ENCODE measurements at regions not wholly inside any gene's neighbourhood (a gene's known extent, or its start where the extent isn't known, plus 50 kb on each side); places are given as distances from the start of the nearest gene placed in this dataset.
A peak's percentile ranks its signal among the peaks of the same experiment; 100 is the strongest.

DNA sequence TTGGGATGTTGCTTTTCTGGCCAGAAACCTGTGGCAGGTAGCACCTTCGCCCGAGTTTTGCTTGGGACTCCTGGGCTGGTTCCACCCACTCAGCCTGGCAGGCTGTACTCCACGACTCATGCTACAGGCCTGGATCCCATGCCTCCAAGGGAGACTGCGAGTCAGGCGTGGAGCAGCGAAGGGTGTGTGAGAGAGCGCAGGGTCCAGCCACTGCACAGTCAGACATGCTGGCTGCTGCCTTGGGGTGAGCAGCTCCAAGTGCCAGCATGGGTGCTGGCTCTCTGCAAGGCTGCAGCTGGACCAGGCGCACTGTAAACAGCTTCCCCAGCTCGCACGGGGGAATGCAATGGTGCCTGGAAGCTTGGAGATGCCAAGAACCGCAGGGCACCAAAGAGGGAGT, 249.6 kb upstream of the EDIL3 start:
- ATAC-seq (ENCODE audit: insufficient read depth, low read depth) (no peak), DNase-seq (no peak)
- H3K4me1 ChIP-seq (ENCODE audit: insufficient read depth, low read length), result no peaks in the 10 kb centered on the region
- no peak overlapping the region for H3K4me3 ChIP-seq (ENCODE audit: low read depth in 1 of 2, low read length in 2 of 2)
- H3K27ac ChIP-seq (ENCODE audit: low read length), result no peak overlapping the region
- H3K36me3 ChIP-seq (ENCODE audit: insufficient read depth, low read length), result no peaks in the 10 kb centered on the region
- TF ChIP-seq EZH2 (IDR thresholded peaks at IDR 0.05; ENCODE audit: borderline replicate concordance, low read depth, low read length, severe bottlenecking), result no peak
- TF ChIP-seq, protein P1, sequence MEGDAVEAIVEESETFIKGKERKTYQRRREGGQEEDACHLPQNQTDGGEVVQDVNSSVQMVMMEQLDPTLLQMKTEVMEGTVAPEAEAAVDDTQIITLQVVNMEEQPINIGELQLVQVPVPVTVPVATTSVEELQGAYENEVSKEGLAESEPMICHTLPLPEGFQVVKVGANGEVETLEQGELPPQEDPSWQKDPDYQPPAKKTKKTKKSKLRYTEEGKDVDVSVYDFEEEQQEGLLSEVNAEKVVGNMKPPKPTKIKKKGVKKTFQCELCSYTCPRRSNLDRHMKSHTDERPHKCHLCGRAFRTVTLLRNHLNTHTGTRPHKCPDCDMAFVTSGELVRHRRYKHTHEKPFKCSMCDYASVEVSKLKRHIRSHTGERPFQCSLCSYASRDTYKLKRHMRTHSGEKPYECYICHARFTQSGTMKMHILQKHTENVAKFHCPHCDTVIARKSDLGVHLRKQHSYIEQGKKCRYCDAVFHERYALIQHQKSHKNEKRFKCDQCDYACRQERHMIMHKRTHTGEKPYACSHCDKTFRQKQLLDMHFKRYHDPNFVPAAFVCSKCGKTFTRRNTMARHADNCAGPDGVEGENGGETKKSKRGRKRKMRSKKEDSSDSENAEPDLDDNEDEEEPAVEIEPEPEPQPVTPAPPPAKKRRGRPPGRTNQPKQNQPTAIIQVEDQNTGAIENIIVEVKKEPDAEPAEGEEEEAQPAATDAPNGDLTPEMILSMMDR (IDR thresholded peaks at IDR 0.05; ENCODE audit: borderline replicate concordance, extremely low read depth, low read length, poor library complexity, severe bottlenecking), result no peak
- H4K20me1 ChIP-seq (ENCODE audit: insufficient read depth, low read length), result no peaks in the 10 kb centered on the region
- H3K27me3 ChIP-seq (ENCODE audit: insufficient read depth, low read length, poor library complexity), result no peaks in the 10 kb centered on the region
- no peak overlapping the region for H3K4me2 ChIP-seq (ENCODE audit: insufficient read depth, low read length)
- H2AFZ ChIP-seq (ENCODE audit: low read depth, low read length), result no peak overlapping the region
- no peak overlapping the region for H3K9ac ChIP-seq (ENCODE audit: low read depth, low read length)
- no peaks in the 10 kb centered on the region for H3K79me2 ChIP-seq (ENCODE audit: insufficient read depth, low read length)
- no peaks in the 10 kb centered on the region for H3K9me3 ChIP-seq (ENCODE audit: insufficient read depth, low read length, severe bottlenecking)

DNA sequence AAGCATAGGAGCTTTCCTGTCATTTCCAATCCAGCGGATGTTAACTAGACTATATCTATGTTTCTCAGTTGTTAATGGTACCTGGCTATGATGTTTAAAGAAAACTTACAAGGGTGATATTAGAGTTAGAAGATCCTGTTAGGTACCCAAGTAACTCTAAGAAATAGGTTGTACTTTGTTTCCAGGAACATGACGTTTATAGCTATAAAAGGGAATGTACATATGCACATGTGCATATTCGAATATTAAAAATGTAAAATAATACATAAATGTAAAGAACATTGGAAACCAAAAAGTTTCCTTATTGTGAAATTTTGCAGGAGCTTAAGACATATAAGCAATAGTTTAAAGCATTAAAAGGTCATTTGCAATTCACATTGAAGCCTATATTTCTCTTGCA, 247.7 kb upstream of the EDIL3 start:
- Histone ChIP-seq H2AFZ (ENCODE audit: low read depth, low read length) (no peak overlapping the region), H3K36me3 (ENCODE audit: insufficient read depth, low read length) (no peaks in the 10 kb centered on the region), H3K27ac (ENCODE audit: low read length) (no peak overlapping the region), H3K27me3 (ENCODE audit: insufficient read depth, low read length, poor library complexity) (no peaks in the 10 kb centered on the region), H4K20me1 (ENCODE audit: insufficient read depth, low read length) (no peaks in the 10 kb centered on the region), H3K9me3 (ENCODE audit: insufficient read depth, low read length, severe bottlenecking) (no peaks in the 10 kb centered on the region), H3K4me1 (ENCODE audit: insufficient read depth, low read length) (no peaks in the 10 kb centered on the region), H3K9ac (ENCODE audit: low read depth, low read length) (no peak overlapping the region), H3K79me2 (ENCODE audit: insufficient read depth, low read length) (no peaks in the 10 kb centered on the region), H3K4me3 (ENCODE audit: low read depth in 1 of 2, low read length in 2 of 2) (no peak overlapping the region), H3K4me2 (ENCODE audit: insufficient read depth, low read length) (no peak overlapping the region)
- ATAC-seq (ENCODE audit: insufficient read depth, low read depth) (no peak), DNase-seq (no peak)
- no peak for TF ChIP-seq EZH2 (IDR thresholded peaks at IDR 0.05; ENCODE audit: borderline replicate concordance, low read depth, low read length, severe bottlenecking)
- TF ChIP-seq, protein P1 (IDR thresholded peaks at IDR 0.05; ENCODE audit: borderline replicate concordance, extremely low read depth, low read length, poor library complexity, severe bottlenecking), result no peak

DNA sequence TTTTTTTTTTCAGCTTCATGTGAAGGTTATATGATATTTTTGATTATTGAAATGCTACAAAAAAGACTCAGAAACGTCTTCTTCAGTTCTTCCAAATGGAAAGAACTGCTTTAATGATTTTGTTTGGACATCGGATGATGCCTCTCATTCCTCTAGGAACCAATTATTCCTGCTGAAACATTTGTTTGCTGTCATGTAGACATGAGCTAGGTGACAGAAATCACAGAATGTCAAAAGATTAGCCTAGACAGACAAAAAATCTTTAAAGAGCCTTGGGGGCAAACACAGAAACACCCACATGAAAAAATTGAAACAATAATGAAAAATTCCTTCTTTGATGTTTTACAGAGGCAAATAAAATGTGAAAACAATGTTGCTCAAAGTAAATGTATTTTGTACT, 244.2 kb upstream of the EDIL3 start:
- Histone ChIP-seq H3K27ac (ENCODE audit: low read length) (no peak overlapping the region), H3K9ac (ENCODE audit: low read depth, low read length) (no peak overlapping the region), H2AFZ (ENCODE audit: low read depth, low read length) (no peak overlapping the region), H3K9me3 (ENCODE audit: insufficient read depth, low read length, severe bottlenecking) (no peaks in the 10 kb centered on the region), H4K20me1 (ENCODE audit: insufficient read depth, low read length) (no peaks in the 10 kb centered on the region), H3K36me3 (ENCODE audit: insufficient read depth, low read length) (no peaks in the 10 kb centered on the region), H3K4me1 (ENCODE audit: insufficient read depth, low read length) (peaks cover 7% of the 10 kb centered on the region), H3K4me3 (ENCODE audit: low read depth in 1 of 2, low read length in 2 of 2) (no peak overlapping the region), H3K79me2 (ENCODE audit: insufficient read depth, low read length) (no peaks in the 10 kb centered on the region), H3K4me2 (ENCODE audit: insufficient read depth, low read length) (no peak overlapping the region), H3K27me3 (ENCODE audit: insufficient read depth, low read length, poor library complexity) (no peaks in the 10 kb centered on the region)
- DNase-seq (no peak), ATAC-seq (ENCODE audit: insufficient read depth, low read depth) (no peak)
- no peak for TF ChIP-seq EZH2 (IDR thresholded peaks at IDR 0.05; ENCODE audit: borderline replicate concordance, low read depth, low read length, severe bottlenecking)
- TF ChIP-seq, protein P1 (IDR thresholded peaks at IDR 0.05; ENCODE audit: borderline replicate concordance, extremely low read depth, low read length, poor library complexity, severe bottlenecking), result no peak

DNA sequence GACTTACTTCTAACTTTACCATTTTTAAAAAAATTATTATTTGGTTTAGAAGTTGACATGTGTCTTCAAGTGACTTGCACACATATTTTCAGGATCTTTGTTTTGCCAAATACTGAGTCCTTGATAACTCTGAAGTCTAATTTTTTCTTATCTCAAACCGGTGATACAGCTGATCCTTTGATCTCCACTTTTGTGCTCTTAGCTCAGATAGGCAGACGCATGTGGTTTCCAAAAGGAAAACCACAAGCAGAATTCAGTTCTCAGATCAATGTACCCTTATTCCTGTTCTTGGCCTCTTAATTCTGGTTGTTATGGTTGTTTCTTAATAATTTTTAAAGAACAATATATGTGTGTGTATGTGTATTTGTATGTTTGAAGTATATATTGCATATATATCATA, 238.3 kb upstream of the EDIL3 start:
- no peaks in the 10 kb centered on the region for H3K27me3 ChIP-seq (ENCODE audit: insufficient read depth, low read length, poor library complexity)
- H3K4me1 ChIP-seq (ENCODE audit: insufficient read depth, low read length), result peaks cover 25% of the 10 kb centered on the region
- TF ChIP-seq EZH2 (IDR thresholded peaks at IDR 0.05; ENCODE audit: borderline replicate concordance, low read depth, low read length, severe bottlenecking), result no peak
- TF ChIP-seq, protein P1 (IDR thresholded peaks at IDR 0.05; ENCODE audit: borderline replicate concordance, extremely low read depth, low read length, poor library complexity, severe bottlenecking), result no peak
- no peak overlapping the region for H3K27ac ChIP-seq (ENCODE audit: low read length)
- no peaks in the 10 kb centered on the region for H4K20me1 ChIP-seq (ENCODE audit: insufficient read depth, low read length)
- DNase-seq, result peak; percentile 38
- no peak overlapping the region for H2AFZ ChIP-seq (ENCODE audit: low read depth, low read length)
- H3K9me3 ChIP-seq (ENCODE audit: insufficient read depth, low read length, severe bottlenecking), result no peaks in the 10 kb centered on the region
- peak overlapping the region; percentile 36; the same call in 1 of the 2 replicates for H3K4me2 ChIP-seq (ENCODE audit: insufficient read depth, low read length)
- H3K79me2 ChIP-seq (ENCODE audit: insufficient read depth, low read length), result no peaks in the 10 kb centered on the region
- no peak overlapping the region for H3K9ac ChIP-seq (ENCODE audit: low read depth, low read length)
- H3K36me3 ChIP-seq (ENCODE audit: insufficient read depth, low read length), result no peaks in the 10 kb centered on the region
- H3K4me3 ChIP-seq (ENCODE audit: low read depth in 1 of 2, low read length in 2 of 2), result no peak overlapping the region
- peak; percentile 97 for ATAC-seq (ENCODE audit: insufficient read depth, low read depth)

All from DND-41 (cell line).